GM12875 (cell line): ENCODE measurements at regions not wholly inside any gene's neighbourhood (a gene's known extent, or its start where the extent isn't known, plus 50 kb on each side); places are given as distances from the start of the nearest gene placed in this dataset.
A peak's percentile ranks its signal among the peaks of the same experiment; 100 is the strongest.
"Not testable (repeated sequence)": the region's sequence is repeated elsewhere in the genome, so short reads cannot be mapped to it uniquely, and the experiment has no call there.

ENCODE experiments used
- H3K4me3 ChIP-seq: one replicate; pipeline ENCODE4 v1.5.1; 2011; ENCODE audit warnings: low read depth, low read length, control low read depth
- CTCF ChIP-seq: IDR thresholded peaks from 2 replicates; pipeline ENCODE4 v1.5.1; 2011; ENCODE audit warnings: low read depth, mild to moderate bottlenecking, control low read depth, inconsistent platforms, low read length, moderate library complexity, borderline replicate concordance; ENCODE audit not compliant: insufficient read depth

GRCh38 chr1:219863816-219864215, 64.5 kb downstream of the SLC30A10 start:
- H3K4me3 ChIP-seq, result not testable (repeated sequence)

GRCh38 chr1:219862366-219862765, 66.0 kb downstream of the SLC30A10 start:
- H3K4me3 ChIP-seq, result no peak overlapping the region
- no peak for TF ChIP-seq CTCF

GRCh38 chr1:219858980-219859379, 69.4 kb downstream of the SLC30A10 start:
- TF ChIP-seq CTCF, result no peak
- H3K4me3 ChIP-seq, result no peak overlapping the region

- H3K4me3 ChIP-seq, result no peak overlapping the region
- no peak for TF ChIP-seq CTCF
These were observed 81.0 kb downstream of the SLC30A10 start for GRCh38 chr1:219847215-219847855.

- H3K4me3 ChIP-seq, result not testable (repeated sequence)
These were observed 88.8 kb downstream of the SLC30A10 start for GRCh38 chr1:219839595-219839994.

GRCh38 chr1:219837994-219838294, 90.4 kb downstream of the SLC30A10 start:
- no peak for TF ChIP-seq CTCF
- no peak overlapping the region for H3K4me3 ChIP-seq

GRCh38 chr1:219837274-219837993, 90.9 kb downstream of the SLC30A10 start:
- no peak overlapping the region for H3K4me3 ChIP-seq
- peak; percentile 22; the same call in 1 of the 2 replicates for TF ChIP-seq CTCF

GRCh38 chr1:219834314-219834917, 93.9 kb downstream of the SLC30A10 start:
- no peak overlapping the region for H3K4me3 ChIP-seq
- TF ChIP-seq CTCF, result no peak
